ENCODE measurements at regions not wholly inside any gene's neighbourhood (a gene's known extent, or its start where the extent isn't known, plus 50 kb on each side); places are given as distances from the start of the nearest gene placed in this dataset.

DNA sequence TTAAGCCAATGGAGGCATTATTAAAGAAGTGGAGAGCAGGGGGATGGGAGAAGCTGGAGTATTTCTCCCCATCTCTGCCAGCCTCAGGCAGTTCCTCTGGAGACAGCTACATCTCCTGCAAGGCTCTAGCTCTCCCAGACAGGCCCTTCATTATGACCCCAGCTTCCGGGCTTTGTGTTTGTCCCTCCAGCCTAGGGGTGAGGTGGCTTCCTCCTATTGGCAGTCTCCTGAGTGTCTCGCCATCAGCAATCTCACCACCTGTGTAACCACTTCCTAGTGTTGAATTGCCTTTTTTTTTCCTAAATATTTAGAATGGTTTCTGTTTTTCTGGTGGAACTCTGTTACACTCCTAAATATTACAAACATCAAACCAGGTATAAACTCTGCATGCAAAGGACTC is 122.3 kb downstream of the FAM174B start:
- FAIRE-seq (no peak), DNase-seq (ENCODE audit: insufficient read length, low spot score) (no peak)
- TF ChIP-seq, protein P1, sequence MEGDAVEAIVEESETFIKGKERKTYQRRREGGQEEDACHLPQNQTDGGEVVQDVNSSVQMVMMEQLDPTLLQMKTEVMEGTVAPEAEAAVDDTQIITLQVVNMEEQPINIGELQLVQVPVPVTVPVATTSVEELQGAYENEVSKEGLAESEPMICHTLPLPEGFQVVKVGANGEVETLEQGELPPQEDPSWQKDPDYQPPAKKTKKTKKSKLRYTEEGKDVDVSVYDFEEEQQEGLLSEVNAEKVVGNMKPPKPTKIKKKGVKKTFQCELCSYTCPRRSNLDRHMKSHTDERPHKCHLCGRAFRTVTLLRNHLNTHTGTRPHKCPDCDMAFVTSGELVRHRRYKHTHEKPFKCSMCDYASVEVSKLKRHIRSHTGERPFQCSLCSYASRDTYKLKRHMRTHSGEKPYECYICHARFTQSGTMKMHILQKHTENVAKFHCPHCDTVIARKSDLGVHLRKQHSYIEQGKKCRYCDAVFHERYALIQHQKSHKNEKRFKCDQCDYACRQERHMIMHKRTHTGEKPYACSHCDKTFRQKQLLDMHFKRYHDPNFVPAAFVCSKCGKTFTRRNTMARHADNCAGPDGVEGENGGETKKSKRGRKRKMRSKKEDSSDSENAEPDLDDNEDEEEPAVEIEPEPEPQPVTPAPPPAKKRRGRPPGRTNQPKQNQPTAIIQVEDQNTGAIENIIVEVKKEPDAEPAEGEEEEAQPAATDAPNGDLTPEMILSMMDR (IDR thresholded peaks at IDR 0.05; ENCODE audit: insufficient read depth, missing control alignments): no peak

DNA sequence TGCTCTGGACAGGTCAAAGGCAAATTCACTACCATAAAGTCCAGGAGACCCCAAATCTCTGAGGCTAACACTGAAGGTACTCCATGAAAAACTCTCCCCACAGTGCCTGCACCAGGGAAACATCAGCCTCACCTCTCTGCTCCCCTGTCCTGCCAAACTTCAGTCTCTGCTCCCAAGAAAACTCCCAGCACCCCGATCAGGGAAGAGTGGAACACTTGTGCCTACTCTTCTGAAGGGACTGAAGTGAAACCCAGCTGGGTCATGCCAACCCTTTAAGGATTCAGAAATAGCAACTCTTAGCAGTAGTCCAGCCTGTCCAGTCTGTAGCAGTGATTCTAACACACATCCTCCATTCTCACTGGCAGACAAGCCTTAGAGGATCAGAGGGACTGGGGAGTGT is 124.2 kb downstream of the FAM174B start:
- TF ChIP-seq, protein P1 (IDR thresholded peaks at IDR 0.05; ENCODE audit: insufficient read depth, missing control alignments): no peak
- FAIRE-seq (no peak), DNase-seq (ENCODE audit: insufficient read length, low spot score) (no peak)

DNA sequence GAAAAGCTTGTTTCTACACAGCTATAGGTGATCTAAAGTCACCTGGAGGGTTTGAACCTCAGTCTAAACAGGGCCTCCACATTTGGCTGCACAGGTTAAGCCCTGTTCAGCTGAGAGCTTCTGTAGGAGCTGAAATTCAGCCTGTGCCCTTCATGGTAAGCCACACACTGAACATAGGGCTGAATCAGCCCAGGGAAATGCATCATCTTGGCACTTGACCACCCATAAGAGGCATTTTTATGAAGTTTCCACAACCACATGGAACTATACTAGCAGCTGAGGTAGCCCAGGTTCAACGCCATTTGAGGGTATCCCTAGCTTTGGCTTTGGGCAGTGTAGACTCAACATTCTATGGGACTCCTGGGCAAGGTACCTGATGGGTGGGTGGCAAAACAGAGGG is 126.8 kb downstream of the FAM174B start:
- FAIRE-seq (no peak), DNase-seq (ENCODE audit: insufficient read length, low spot score) (no peak)
- TF ChIP-seq, protein P1 (IDR thresholded peaks at IDR 0.05; ENCODE audit: insufficient read depth, missing control alignments): no peak

DNA sequence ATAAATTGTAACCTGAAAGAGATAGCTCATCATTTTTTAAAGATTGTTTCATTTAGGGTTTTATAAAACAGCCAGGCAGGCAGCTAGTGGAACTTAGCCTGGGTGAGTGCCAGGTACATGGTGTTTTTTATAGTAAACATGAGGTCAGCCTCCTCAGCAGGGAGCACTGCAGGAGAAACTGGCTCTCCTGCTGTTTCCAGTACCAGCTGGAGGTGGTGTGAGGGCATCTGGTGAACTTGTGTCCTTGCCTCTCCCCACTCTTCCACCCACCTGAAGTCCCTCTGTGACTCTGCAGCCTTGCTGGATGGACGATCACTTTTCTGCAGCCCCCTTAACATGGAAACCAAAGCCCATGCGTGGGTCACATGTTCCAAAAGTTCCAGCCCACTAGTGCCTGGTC is 128.4 kb downstream of the FAM174B start:
- no peak for DNase-seq (ENCODE audit: insufficient read length, low spot score)
- TF ChIP-seq, protein P1 (IDR thresholded peaks at IDR 0.05; ENCODE audit: insufficient read depth, missing control alignments): no peak
- no peak for FAIRE-seq

DNA sequence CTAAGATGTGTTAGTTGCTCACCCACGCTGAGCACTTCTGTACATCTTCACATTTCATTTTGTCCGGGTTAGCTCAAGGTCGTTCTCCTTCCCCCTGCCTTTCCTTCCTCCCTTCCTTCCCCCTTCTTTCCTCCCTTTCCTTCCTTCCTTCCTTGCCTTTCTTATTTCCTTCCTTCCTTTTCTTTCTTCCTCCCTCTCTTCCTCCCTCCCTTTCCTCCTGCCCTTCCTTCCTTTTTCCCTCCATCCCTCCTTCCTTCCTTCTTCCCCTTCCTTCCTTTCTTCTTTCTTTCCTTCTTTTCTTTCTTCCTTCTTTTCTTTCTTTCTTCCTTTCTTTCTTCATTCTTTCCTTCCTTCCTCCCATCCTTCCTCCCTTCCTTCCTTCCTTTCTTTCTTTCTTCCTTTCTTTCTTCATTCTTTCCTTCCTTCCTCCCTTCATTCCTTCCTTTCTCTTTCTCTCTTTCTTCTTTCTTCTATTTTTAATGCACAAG is 129.8 kb downstream of the FAM174B start:
- no peak for FAIRE-seq
- no peak for DNase-seq (ENCODE audit: insufficient read length, low spot score)
- TF ChIP-seq, protein P1 (IDR thresholded peaks at IDR 0.05; ENCODE audit: insufficient read depth, missing control alignments): no peak

DNA sequence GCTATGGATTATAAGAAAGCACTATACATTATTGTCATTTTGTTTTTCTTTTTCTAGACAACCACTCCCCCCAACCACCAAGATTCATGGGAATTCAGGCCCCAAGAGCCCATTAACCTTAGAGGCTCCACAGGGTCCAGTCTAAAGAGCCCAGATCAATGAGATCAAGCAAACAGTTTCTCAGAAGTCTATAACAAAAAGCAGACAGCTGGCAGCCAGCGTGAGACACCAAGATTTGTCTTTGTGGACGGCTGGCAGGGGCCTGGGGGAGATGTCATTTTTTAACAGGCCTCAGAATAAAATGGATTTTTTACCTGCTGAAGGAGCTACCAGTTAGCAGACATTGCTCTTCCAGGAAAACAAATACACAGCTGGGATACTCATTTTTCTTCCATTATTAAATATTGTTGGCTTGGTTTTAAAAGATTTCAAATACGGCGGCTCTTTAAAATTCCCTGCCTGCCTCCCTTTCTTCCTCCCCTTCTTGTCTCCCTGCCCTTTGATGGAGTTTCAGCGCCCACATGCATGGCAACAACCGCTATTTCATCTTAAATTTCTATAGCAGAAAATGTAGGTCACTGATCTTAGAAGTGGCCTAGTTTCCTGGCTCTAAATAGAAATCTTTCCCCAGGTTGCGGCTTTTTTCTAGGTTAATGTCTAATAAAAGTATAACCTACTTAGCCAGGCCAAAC is 130.6 kb downstream of the FAM174B start:
- TF ChIP-seq, protein P1 (IDR thresholded peaks at IDR 0.05; ENCODE audit: insufficient read depth, missing control alignments): no peak
- FAIRE-seq (no peak), DNase-seq (ENCODE audit: insufficient read length, low spot score) (no peak)

DNA sequence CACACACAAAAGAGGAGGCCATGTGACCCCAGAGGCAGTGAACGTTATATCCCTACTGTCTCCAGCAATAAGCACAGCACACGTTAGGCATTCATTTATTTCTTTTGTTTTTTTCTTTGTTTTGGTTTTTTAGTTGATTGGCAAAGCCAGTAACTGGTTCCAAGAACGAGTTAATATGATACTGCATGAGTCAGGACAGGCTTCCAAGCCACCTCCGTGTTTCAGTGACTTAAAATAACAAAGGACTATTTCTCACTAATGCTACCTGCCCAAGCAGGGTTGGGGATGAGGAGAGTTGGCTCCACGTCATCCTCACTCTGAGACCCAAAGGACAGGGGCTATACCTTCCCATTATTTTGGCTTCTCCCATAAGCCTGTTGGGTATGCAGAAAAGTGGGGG is 130.5 kb downstream of the ST8SIA2 start:
- TF ChIP-seq, protein P1 (IDR thresholded peaks at IDR 0.05; ENCODE audit: insufficient read depth, missing control alignments): no peak
- DNase-seq (ENCODE audit: insufficient read length, low spot score) (no peak), FAIRE-seq (no peak)

Data from D721Med (cell line).